ENCODE measurements at regions not wholly inside any gene's neighbourhood (a gene's known extent, or its start where the extent isn't known, plus 50 kb on each side); places are given as distances from the start of the nearest gene placed in this dataset.
"Not testable (repeated sequence)": the region's sequence is repeated elsewhere in the genome, so short reads cannot be mapped to it uniquely, and the experiment has no call there.

- H3K4me3 ChIP-seq (replicated peaks in 1 of 2; ENCODE audit: low read depth in 2 of 2, low read length in 2 of 2); DNase-seq (ENCODE audit: low read depth in 2 of 2): not testable (repeated sequence)
Measured at GRCh38 chr7:29677254-29677653, 113.6 kb downstream of the PRR15 start.

- not testable (repeated sequence) for H3K4me3 ChIP-seq (replicated peaks in 1 of 2; ENCODE audit: low read depth in 2 of 2, low read length in 2 of 2); DNase-seq (ENCODE audit: low read depth in 2 of 2)
Measured at GRCh38 chr7:29679963-29680362, 116.3 kb downstream of the PRR15 start.

GRCh38 chr7:29680601-29681000, 117.0 kb downstream of the PRR15 start:
- H3K4me3 ChIP-seq (replicated peaks in 1 of 2; ENCODE audit: low read depth in 2 of 2, low read length in 2 of 2); DNase-seq (ENCODE audit: low read depth in 2 of 2): not testable (repeated sequence)

GRCh38 chr7:29684151-29684786, 120.6 kb downstream of the PRR15 start:
- peak in 1 of 2 donors; percentile 7 for DNase-seq (ENCODE audit: low read depth in 2 of 2)
- H3K4me3 ChIP-seq (replicated peaks in 1 of 2; ENCODE audit: low read depth in 2 of 2, low read length in 2 of 2), result peak overlapping the region; percentile 62 to 71

- peak; percentile 73 to 78 for DNase-seq (ENCODE audit: low read depth in 2 of 2)
- TF ChIP-seq CTCF (IDR thresholded peaks at IDR 0.05; ENCODE audit: low read depth, low read length), result no peak
Measured at GRCh38 chr7:29684787-29685650, 121.3 kb upstream of the WIPF3 start.

GRCh38 chr7:29685651-29686271, 120.5 kb upstream of the WIPF3 start:
- H3K4me3 ChIP-seq (replicated peaks in 1 of 2; ENCODE audit: low read depth in 2 of 2, low read length in 2 of 2), result peak overlapping the region; percentile 62 to 71
- DNase-seq (ENCODE audit: low read depth in 2 of 2), result not testable (repeated sequence)

More at GRCh38 chr7:29684787-29685650, 121.3 kb upstream of the WIPF3 start:
- H3K4me3 ChIP-seq (replicated peaks in 1 of 2; ENCODE audit: low read depth in 2 of 2, low read length in 2 of 2), result peak overlapping the region; percentile 62 to 71

- not testable (repeated sequence) for DNase-seq (ENCODE audit: low read depth in 2 of 2); H3K4me3 ChIP-seq (replicated peaks in 1 of 2; ENCODE audit: low read depth in 2 of 2, low read length in 2 of 2)
Measured at GRCh38 chr7:29690510-29690909, 115.8 kb upstream of the WIPF3 start.

- not testable (repeated sequence) for H3K4me3 ChIP-seq (replicated peaks in 1 of 2; ENCODE audit: low read depth in 2 of 2, low read length in 2 of 2); DNase-seq (ENCODE audit: low read depth in 2 of 2)
Measured at GRCh38 chr7:29696402-29696801, 109.9 kb upstream of the WIPF3 start.

- not testable (repeated sequence) for DNase-seq (ENCODE audit: low read depth in 2 of 2)
Measured at GRCh38 chr7:29699723-29700122, 106.6 kb upstream of the WIPF3 start.

GRCh38 chr7:29701540-29701939, 104.8 kb upstream of the WIPF3 start:
- not testable (repeated sequence) for DNase-seq (ENCODE audit: low read depth in 2 of 2); H3K4me3 ChIP-seq (replicated peaks in 1 of 2; ENCODE audit: low read depth in 2 of 2, low read length in 2 of 2)

More at GRCh38 chr7:29699723-29700122, 106.6 kb upstream of the WIPF3 start:
- not testable (repeated sequence) for H3K4me3 ChIP-seq (replicated peaks in 1 of 2; ENCODE audit: low read depth in 2 of 2, low read length in 2 of 2)

- DNase-seq (ENCODE audit: low read depth in 2 of 2); H3K4me3 ChIP-seq (replicated peaks in 1 of 2; ENCODE audit: low read depth in 2 of 2, low read length in 2 of 2): not testable (repeated sequence)
Measured at GRCh38 chr7:29703830-29704229, 102.5 kb upstream of the WIPF3 start.

- not testable (repeated sequence) for DNase-seq (ENCODE audit: low read depth in 2 of 2)
Measured at GRCh38 chr7:29709002-29709401, 97.3 kb upstream of the WIPF3 start.

GRCh38 chr7:29723127-29723526, 83.2 kb upstream of the WIPF3 start:
- DNase-seq (ENCODE audit: low read depth in 2 of 2), result peak; percentile 89 to 91
- H3K4me3 ChIP-seq (replicated peaks in 1 of 2; ENCODE audit: low read depth in 2 of 2, low read length in 2 of 2), result not testable (repeated sequence)

More at GRCh38 chr7:29709002-29709401, 97.3 kb upstream of the WIPF3 start:
- not testable (repeated sequence) for H3K4me3 ChIP-seq (replicated peaks in 1 of 2; ENCODE audit: low read depth in 2 of 2, low read length in 2 of 2)

Measured in cardiac fibroblast (primary cell).